ENCODE measurements at regions not wholly inside any gene's neighbourhood (a gene's known extent, or its start where the extent isn't known, plus 50 kb on each side); places are given as distances from the start of the nearest gene placed in this dataset.
"Not testable (repeated sequence)": the region's sequence is repeated elsewhere in the genome, so short reads cannot be mapped to it uniquely, and the experiment has no call there.

GRCh38 chr17:63178530-63178929 lies 212.5 kb downstream of the TANC2 start:
- no peak for DNase-seq

GRCh38 chr17:63181856-63182255 lies 215.8 kb downstream of the TANC2 start:
- DNase-seq, result no peak

GRCh38 chr17:63185420-63185819 lies 219.4 kb downstream of the TANC2 start:
- DNase-seq, result no peak

GRCh38 chr17:63189082-63189481 lies 223.0 kb downstream of the TANC2 start:
- no peak for DNase-seq

GRCh38 chr17:63189930-63190329 lies 223.9 kb downstream of the TANC2 start:
- no peak for DNase-seq

- no peak for DNase-seq
These were observed 224.9 kb downstream of the TANC2 start for GRCh38 chr17:63190821-63191370.

- DNase-seq, result no peak
These were observed 225.6 kb downstream of the TANC2 start for GRCh38 chr17:63191610-63192009.

GRCh38 chr17:63193827-63194226 lies 227.8 kb downstream of the TANC2 start:
- DNase-seq, result no peak

GRCh38 chr17:63196772-63197335 lies 230.8 kb downstream of the TANC2 start:
- DNase-seq, result no peak

- DNase-seq, result no peak
These were observed 237.6 kb downstream of the TANC2 start for GRCh38 chr17:63203652-63204051.

GRCh38 chr17:63221939-63222338 lies 224.2 kb downstream of the CYB561 start:
- DNase-seq, result no peak

GRCh38 chr17:63222655-63223054 lies 223.5 kb downstream of the CYB561 start:
- DNase-seq, result no peak

GRCh38 chr17:63223212-63223911 lies 222.7 kb downstream of the CYB561 start:
- no peak for DNase-seq

- DNase-seq, result no peak
These were observed 221.5 kb downstream of the CYB561 start for GRCh38 chr17:63224644-63225043.

- DNase-seq, result not testable (repeated sequence)
These were observed 219.4 kb downstream of the CYB561 start for GRCh38 chr17:63226720-63227119.

- DNase-seq, result not testable (repeated sequence)
These were observed 215.0 kb downstream of the CYB561 start for GRCh38 chr17:63231015-63231620.

- no peak for DNase-seq
These were observed 213.4 kb downstream of the CYB561 start for GRCh38 chr17:63232565-63233310.

GRCh38 chr17:63240106-63240505 lies 206.0 kb downstream of the CYB561 start:
- DNase-seq, result no peak

- no peak for DNase-seq
These were observed 199.8 kb downstream of the CYB561 start for GRCh38 chr17:63246344-63246743.

GRCh38 chr17:63247706-63248105 lies 198.4 kb downstream of the CYB561 start:
- no peak for DNase-seq

GRCh38 chr17:63249256-63250004 lies 196.7 kb downstream of the CYB561 start:
- no peak for DNase-seq

- DNase-seq, result no peak
These were observed 195.3 kb downstream of the CYB561 start for GRCh38 chr17:63250830-63251229.
